ENCODE measurements at regions not wholly inside any gene's neighbourhood (a gene's known extent, or its start where the extent isn't known, plus 50 kb on each side); places are given as distances from the start of the nearest gene placed in this dataset.

DNA sequence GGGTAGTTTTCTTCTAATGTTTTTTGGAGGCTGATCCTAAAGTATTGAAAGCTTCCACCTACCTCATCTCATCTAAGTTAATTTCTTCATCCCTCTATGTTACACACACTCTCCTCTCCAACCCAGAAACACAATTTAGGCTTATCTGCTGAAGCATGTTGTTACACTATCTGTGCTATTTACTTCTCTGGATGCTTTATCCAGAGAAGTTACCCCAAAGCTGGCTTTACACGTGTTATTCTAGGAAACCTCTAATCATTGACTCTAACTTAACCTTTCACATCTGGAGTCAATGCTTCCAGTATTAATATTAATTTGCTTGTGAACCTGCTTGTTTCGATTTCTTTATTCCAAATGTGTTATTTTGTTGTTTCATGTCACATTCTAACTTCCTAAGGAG lies 87.3 kb upstream of the NMU start:
- H3K36me3 Mint-ChIP-seq (ENCODE audit: unreplicated experiment), result no peaks in the 10 kb centered on the region

DNA sequence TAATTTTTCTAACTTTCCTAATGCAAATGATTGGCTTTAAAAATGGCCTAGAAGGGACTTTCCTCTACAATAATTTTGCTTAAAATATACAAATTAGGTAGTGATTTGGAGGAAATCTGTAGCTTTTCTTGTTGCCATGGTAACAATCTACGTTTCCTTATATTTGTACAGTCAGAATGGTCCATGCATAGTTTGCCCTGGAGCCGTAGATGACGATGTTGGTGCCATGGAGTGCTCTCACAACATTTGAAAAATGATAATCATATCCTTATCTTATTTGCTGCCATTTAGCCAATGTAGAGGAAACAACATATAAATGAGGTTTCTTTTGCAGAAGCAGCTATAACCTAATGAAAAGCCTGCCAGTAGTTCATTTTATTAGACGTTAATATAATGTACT lies 89.0 kb upstream of the NMU start:
- Mint-ChIP-seq H3K4me3 (ENCODE audit: unreplicated experiment) (no peak overlapping the region), H3K27ac (ENCODE audit: unreplicated experiment) (no peak overlapping the region), H3K9me3 (ENCODE audit: unreplicated experiment) (peaks cover 7% of the 10 kb centered on the region), H3K36me3 (ENCODE audit: unreplicated experiment) (no peaks in the 10 kb centered on the region), H3K4me1 (ENCODE audit: unreplicated experiment) (no peaks in the 10 kb centered on the region), H3K27me3 (ENCODE audit: unreplicated experiment) (no peaks in the 10 kb centered on the region)
- TF ChIP-seq, protein P1, sequence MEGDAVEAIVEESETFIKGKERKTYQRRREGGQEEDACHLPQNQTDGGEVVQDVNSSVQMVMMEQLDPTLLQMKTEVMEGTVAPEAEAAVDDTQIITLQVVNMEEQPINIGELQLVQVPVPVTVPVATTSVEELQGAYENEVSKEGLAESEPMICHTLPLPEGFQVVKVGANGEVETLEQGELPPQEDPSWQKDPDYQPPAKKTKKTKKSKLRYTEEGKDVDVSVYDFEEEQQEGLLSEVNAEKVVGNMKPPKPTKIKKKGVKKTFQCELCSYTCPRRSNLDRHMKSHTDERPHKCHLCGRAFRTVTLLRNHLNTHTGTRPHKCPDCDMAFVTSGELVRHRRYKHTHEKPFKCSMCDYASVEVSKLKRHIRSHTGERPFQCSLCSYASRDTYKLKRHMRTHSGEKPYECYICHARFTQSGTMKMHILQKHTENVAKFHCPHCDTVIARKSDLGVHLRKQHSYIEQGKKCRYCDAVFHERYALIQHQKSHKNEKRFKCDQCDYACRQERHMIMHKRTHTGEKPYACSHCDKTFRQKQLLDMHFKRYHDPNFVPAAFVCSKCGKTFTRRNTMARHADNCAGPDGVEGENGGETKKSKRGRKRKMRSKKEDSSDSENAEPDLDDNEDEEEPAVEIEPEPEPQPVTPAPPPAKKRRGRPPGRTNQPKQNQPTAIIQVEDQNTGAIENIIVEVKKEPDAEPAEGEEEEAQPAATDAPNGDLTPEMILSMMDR (IDR thresholded peaks at IDR 0.05), result no peak
- no peak for DNase-seq (ENCODE audit: extremely low spot score, unreplicated experiment)

More for the DNA sequence above, 87.3 kb upstream of the NMU start:
- H3K27me3 Mint-ChIP-seq (ENCODE audit: unreplicated experiment), result no peaks in the 10 kb centered on the region
- H3K4me3 Mint-ChIP-seq (ENCODE audit: unreplicated experiment), result no peak overlapping the region
- DNase-seq (ENCODE audit: extremely low spot score, unreplicated experiment), result no peak
- H3K9me3 Mint-ChIP-seq (ENCODE audit: unreplicated experiment), result peaks cover 7% of the 10 kb centered on the region
- no peak overlapping the region for H3K27ac Mint-ChIP-seq (ENCODE audit: unreplicated experiment)
- TF ChIP-seq, protein P1 (IDR thresholded peaks at IDR 0.05), result no peak
- H3K4me1 Mint-ChIP-seq (ENCODE audit: unreplicated experiment), result no peaks in the 10 kb centered on the region

DNA sequence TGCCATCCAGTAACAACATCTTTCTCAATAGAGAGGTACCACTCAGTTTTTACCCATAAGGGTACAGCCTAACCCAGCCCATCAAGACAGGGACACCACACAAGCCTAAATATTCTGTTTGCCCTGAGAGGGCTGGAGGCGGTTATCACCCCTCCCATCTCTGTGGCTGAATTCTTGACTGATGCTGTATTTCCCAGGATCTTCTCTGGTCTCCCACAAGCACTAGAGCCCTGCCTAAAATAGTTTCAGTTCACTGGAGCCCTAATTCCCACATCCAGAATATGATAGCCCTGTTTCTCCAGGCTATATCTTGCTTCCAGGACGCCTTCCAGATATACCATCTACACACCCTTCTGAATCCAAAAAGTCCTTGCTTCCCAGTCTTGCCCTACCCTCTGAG lies 91.6 kb upstream of the NMU start:
- Mint-ChIP-seq H3K36me3 (ENCODE audit: unreplicated experiment) (no peaks in the 10 kb centered on the region), H3K4me1 (ENCODE audit: unreplicated experiment) (no peaks in the 10 kb centered on the region), H3K4me3 (ENCODE audit: unreplicated experiment) (no peak overlapping the region), H3K27ac (ENCODE audit: unreplicated experiment) (no peak overlapping the region), H3K27me3 (ENCODE audit: unreplicated experiment) (peaks cover 4% of the 10 kb centered on the region), H3K9me3 (ENCODE audit: unreplicated experiment) (peaks cover 7% of the 10 kb centered on the region)
- no peak for DNase-seq (ENCODE audit: extremely low spot score, unreplicated experiment)
- TF ChIP-seq, protein P1 (IDR thresholded peaks at IDR 0.05), result no peak

DNA sequence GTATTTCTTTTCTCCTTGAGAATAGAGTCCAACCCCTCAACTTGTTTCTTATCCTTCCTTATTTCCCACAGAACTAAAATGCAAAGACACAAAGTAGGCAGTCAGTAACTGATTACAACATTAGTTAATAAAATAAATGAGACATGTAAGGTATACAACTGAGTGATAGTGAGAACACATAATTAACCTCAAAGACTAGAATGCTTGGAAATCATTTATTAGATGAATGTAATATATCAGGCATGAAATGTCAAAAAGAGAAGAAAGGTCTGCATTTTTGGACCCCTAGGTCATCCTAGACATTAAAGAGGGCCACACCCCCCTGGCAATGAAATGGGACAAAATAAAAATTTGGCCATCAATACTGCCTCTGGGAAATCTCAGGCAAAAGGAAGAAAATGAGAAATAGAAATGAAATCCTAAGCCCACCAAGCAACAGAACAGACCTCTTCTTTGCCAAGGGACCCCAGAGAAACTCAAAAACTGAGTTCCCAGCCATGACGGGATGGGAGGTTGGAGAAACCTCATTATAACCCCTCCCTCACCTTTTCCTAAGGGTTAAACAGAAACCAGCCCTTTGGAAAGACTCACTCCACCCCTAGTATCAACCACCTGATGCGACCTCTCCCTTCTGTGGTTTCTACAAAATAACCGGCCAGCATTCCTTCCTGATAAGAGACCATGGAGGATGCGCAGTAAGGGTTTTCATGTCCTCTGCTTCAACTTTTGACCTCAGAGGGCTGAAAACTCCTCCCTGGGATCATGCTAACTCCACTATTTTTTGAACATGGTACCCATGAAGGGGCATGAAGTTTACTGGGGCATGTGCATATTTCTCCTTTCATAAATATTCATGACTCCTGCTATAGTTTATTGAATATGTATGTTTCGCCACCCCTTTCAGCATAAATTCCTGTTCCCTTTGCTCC lies 90.0 kb upstream of the EXOC1L start:
- peaks cover 4% of the 10 kb centered on the region for H3K27me3 Mint-ChIP-seq (ENCODE audit: unreplicated experiment)
- no peak for DNase-seq (ENCODE audit: extremely low spot score, unreplicated experiment)
- H3K4me3 Mint-ChIP-seq (ENCODE audit: unreplicated experiment), result no peak overlapping the region
- H3K36me3 Mint-ChIP-seq (ENCODE audit: unreplicated experiment), result no peaks in the 10 kb centered on the region
- peaks cover 7% of the 10 kb centered on the region for H3K9me3 Mint-ChIP-seq (ENCODE audit: unreplicated experiment)
- TF ChIP-seq, protein P1 (IDR thresholded peaks at IDR 0.05), result no peak
- H3K27ac Mint-ChIP-seq (ENCODE audit: unreplicated experiment), result no peak overlapping the region
- H3K4me1 Mint-ChIP-seq (ENCODE audit: unreplicated experiment), result peaks cover 3% of the 10 kb centered on the region

DNA sequence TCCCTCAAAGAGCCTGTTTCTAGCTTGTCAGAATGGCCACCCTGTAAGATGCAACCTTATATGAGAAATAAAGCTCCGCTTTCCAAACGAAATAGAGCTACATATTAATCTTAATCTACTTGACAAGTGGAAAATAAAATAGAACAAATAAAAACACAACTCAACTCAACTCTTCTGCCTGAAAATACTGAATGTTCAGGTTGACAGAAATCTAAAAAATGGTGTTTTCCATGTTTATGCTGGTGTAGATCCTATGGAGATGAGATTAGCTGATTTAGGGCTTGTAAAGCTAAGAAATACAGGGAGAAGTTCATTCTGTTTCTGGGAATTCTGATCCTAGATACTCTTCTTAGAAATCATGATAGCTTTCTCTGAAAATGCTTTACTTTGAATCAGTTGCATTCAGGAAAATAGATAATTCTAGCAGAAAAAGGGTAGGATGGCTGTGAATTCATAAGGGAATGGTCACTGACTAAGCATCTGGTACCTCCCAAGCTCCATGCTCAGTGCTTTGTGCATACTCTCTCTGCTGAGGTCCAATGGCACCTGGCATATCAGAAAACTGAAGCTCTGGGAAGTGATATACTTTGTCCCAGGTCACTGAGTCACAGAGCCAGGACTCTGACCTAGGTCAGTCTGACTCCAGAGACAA lies 89.2 kb upstream of the EXOC1L start:
- no peaks in the 10 kb centered on the region for H3K36me3 Mint-ChIP-seq (ENCODE audit: unreplicated experiment)
- no peak for DNase-seq (ENCODE audit: extremely low spot score, unreplicated experiment)
- H3K27me3 Mint-ChIP-seq (ENCODE audit: unreplicated experiment), result peaks cover 6% of the 10 kb centered on the region
- no peak overlapping the region for H3K4me3 Mint-ChIP-seq (ENCODE audit: unreplicated experiment)
- peaks cover 3% of the 10 kb centered on the region for H3K4me1 Mint-ChIP-seq (ENCODE audit: unreplicated experiment)
- TF ChIP-seq, protein P1 (IDR thresholded peaks at IDR 0.05), result no peak
- H3K27ac Mint-ChIP-seq (ENCODE audit: unreplicated experiment), result no peak overlapping the region
- peaks cover 7% of the 10 kb centered on the region for H3K9me3 Mint-ChIP-seq (ENCODE audit: unreplicated experiment)
